Fibroblast of lung (primary cell): ENCODE measurements at regions not wholly inside any gene's neighbourhood (a gene's known extent, or its start where the extent isn't known, plus 50 kb on each side); places are given as distances from the start of the nearest gene placed in this dataset.

Experiments
- DNase-seq, 2 donors: peaks; one replicate each; pipeline versions ENCODE4 v3.0.0 to v3.0.0-alpha.2; 2010; ENCODE audit warnings: low read depth in 2 of 2
- H2AFZ ChIP-seq: 2 replicates; pipeline ENCODE4 v1.5.1; 2012; ENCODE audit warnings: low read length, control low read depth, inconsistent platforms
- H3K27ac ChIP-seq: 2 replicates; pipeline ENCODE4 v1.5.1; 2011; ENCODE audit warnings: low read length, control low read depth; ENCODE audit not compliant: insufficient read depth
- H3K27me3 ChIP-seq: 2 replicates; pipeline ENCODE4 v1.5.1; 2011; ENCODE audit warnings: mild to moderate bottlenecking, low read length; ENCODE audit not compliant: control insufficient read depth, insufficient read depth
- H3K36me3 ChIP-seq: 2 replicates; pipeline ENCODE4 v1.5.1; 2011; ENCODE audit warnings: low read length; ENCODE audit not compliant: control insufficient read depth, insufficient read depth
- H3K4me1 ChIP-seq: 2 replicates; pipeline ENCODE4 v1.5.1; 2011; ENCODE audit warnings: low read length; ENCODE audit not compliant: control insufficient read depth, insufficient read depth; ENCODE audit errors: extremely low read depth
- H3K4me2 ChIP-seq: 2 replicates; pipeline ENCODE4 v1.5.1; 2011; ENCODE audit warnings: low read length, control low read depth; ENCODE audit not compliant: insufficient read depth; ENCODE audit errors: extremely low read depth
- H3K4me3 ChIP-seq, 4 experiments: fragments of 200-600 bp in 1 of 4; sonication (generic) in 1 of 4; replicated peaks in 1 of 4; 2 replicates each; pipeline ENCODE4 v1.5.1; 2011 to 2016; ENCODE audit warnings: low read length in 4 of 4, low read depth in 3 of 4, mild to moderate bottlenecking in 3 of 4, control low read depth in 2 of 4, inconsistent platforms in 1 of 4, mixed read lengths in 1 of 4; ENCODE audit not compliant: insufficient read depth in 1 of 4; ENCODE audit errors: control extremely low read depth in 1 of 4
- H3K79me2 ChIP-seq: 2 replicates; pipeline ENCODE4 v1.5.1; 2012; ENCODE audit warnings: mild to moderate bottlenecking, low read length, inconsistent platforms; ENCODE audit not compliant: control insufficient read depth, insufficient read depth
- H3K9ac ChIP-seq: 2 replicates; pipeline ENCODE4 v1.5.1; 2011; ENCODE audit warnings: mild to moderate bottlenecking, low read length, control low read depth; ENCODE audit not compliant: insufficient read depth
- H3K9me3 ChIP-seq: 2 replicates; pipeline ENCODE4 v1.5.1; 2012; ENCODE audit warnings: low read depth, low read length; ENCODE audit not compliant: control insufficient read depth, insufficient read depth
- H4K20me1 ChIP-seq: 2 replicates; pipeline ENCODE4 v1.5.1; 2011; ENCODE audit warnings: low read length; ENCODE audit not compliant: control insufficient read depth, insufficient read depth; ENCODE audit errors: extremely low read depth
- CTCF ChIP-seq, 2 donors: IDR thresholded peaks in 1 of 2; conservative IDR thresholded peaks in 1 of 2; 1 replicate in 1 of 2; 2 replicates in 1 of 2; pipeline ENCODE4 v1.5.1; 2011 to 2012; ENCODE audit warnings: low read length in 2 of 2, control low read depth in 1 of 2, inconsistent platforms in 1 of 2, low read depth in 1 of 2, mild to moderate bottlenecking in 1 of 2
- EZH2 ChIP-seq: IDR thresholded peaks from 2 replicates; pipeline ENCODE4 v1.5.1; 2012; ENCODE audit warnings: low read length, control low read depth, mild to moderate bottlenecking; ENCODE audit errors: missing control alignments

GRCh38 chr10:62543571-62544355 lies 169.6 kb downstream of the ZNF365 start:
- H3K4me1 ChIP-seq = peaks cover 2% of the 10 kb centered on the region
- H3K27me3 ChIP-seq = no peaks in the 10 kb centered on the region
- no peak overlapping the region for H3K9ac ChIP-seq
- H3K9me3 ChIP-seq = no peaks in the 10 kb centered on the region
- H3K79me2 ChIP-seq = no peaks in the 10 kb centered on the region
- peak; percentile 5 to 76 for DNase-seq
- TF ChIP-seq CTCF (conservative IDR thresholded peaks at IDR 0.05 in 1 of 2, IDR thresholded peaks at IDR 0.05 in 1 of 2; ENCODE audit: low read depth in 1 of 2, low read length in 2 of 2) (no peak), EZH2 (no peak)
- H2AFZ ChIP-seq = no peak overlapping the region
- no peak overlapping the region for H3K4me3 ChIP-seq
- no peak overlapping the region for H3K27ac ChIP-seq
- no peaks in the 10 kb centered on the region for H4K20me1 ChIP-seq
- no peak overlapping the region for H3K4me2 ChIP-seq
- H3K36me3 ChIP-seq = no peaks in the 10 kb centered on the region

- Histone ChIP-seq H2AFZ (no peak overlapping the region), H3K4me1 (peaks cover 2% of the 10 kb centered on the region), H3K36me3 (no peaks in the 10 kb centered on the region), H3K9me3 (no peaks in the 10 kb centered on the region), H4K20me1 (no peaks in the 10 kb centered on the region), H3K79me2 (no peaks in the 10 kb centered on the region), H3K9ac (no peak overlapping the region), H3K4me3 (no peak overlapping the region), H3K4me2 (no peak overlapping the region), H3K27ac (no peak overlapping the region), H3K27me3 (no peaks in the 10 kb centered on the region)
- DNase-seq = peak; percentile 48 to 80
- no peak for TF ChIP-seq CTCF (conservative IDR thresholded peaks at IDR 0.05 in 1 of 2, IDR thresholded peaks at IDR 0.05 in 1 of 2; ENCODE audit: low read depth in 1 of 2, low read length in 2 of 2)
Observed at GRCh38 chr10:62545160-62546066, 171.2 kb downstream of the ZNF365 start.

- TF ChIP-seq CTCF (conservative IDR thresholded peaks at IDR 0.05 in 1 of 2, IDR thresholded peaks at IDR 0.05 in 1 of 2; ENCODE audit: low read depth in 1 of 2, low read length in 2 of 2) (no peak), EZH2 (no peak)
- Histone ChIP-seq H2AFZ (no peak overlapping the region), H3K27ac (no peak overlapping the region), H3K9me3 (no peaks in the 10 kb centered on the region), H4K20me1 (no peaks in the 10 kb centered on the region), H3K36me3 (no peaks in the 10 kb centered on the region), H3K9ac (no peak overlapping the region), H3K79me2 (no peaks in the 10 kb centered on the region), H3K4me3 (no peak overlapping the region), H3K27me3 (no peaks in the 10 kb centered on the region), H3K4me2 (no peak overlapping the region), H3K4me1 (peaks cover 2% of the 10 kb centered on the region)
- DNase-seq = peak in 1 of 2 donors; percentile 72
Observed at GRCh38 chr10:62548686-62549085, 174.5 kb downstream of the ZNF365 start.
